ENCODE measurements at regions not wholly inside any gene's neighbourhood (a gene's known extent, or its start where the extent isn't known, plus 50 kb on each side); places are given as distances from the start of the nearest gene placed in this dataset.

- TF ChIP-seq CTCF (optimal IDR thresholded peaks at IDR 0.05 in 1 of 3, IDR thresholded peaks at IDR 0.05 in 1 of 3, conservative IDR thresholded peaks at IDR 0.05 in 1 of 3; ENCODE audit: extremely low read depth in 1 of 3, insufficient read depth in 2 of 3, low read length in 3 of 3) (no peak), EZH2 (IDR thresholded peaks at IDR 0.05; ENCODE audit: low read length) (no peak)
These were observed 295.6 kb downstream of the ZBBX start for GRCh38 chr3:167084545-167084944.

Measured in keratinocyte (primary cell).